K562 (cell line): ENCODE measurements at regions not wholly inside any gene's neighbourhood (a gene's known extent, or its start where the extent isn't known, plus 50 kb on each side); places are given as distances from the start of the nearest gene placed in this dataset.

Experiments used
- ATAC-seq: fragments of 200-7000 bp; cut with Tn5 transposase; 3 replicates; pipeline ENCODE4 v1.9.1; 2020; ENCODE audit warnings: moderate library complexity
- BruUV-seq: library from RNA; stranded (reverse); fragments of 400-500 nt; replicated peaks from 2 replicates; lab custom pipeline; 2021; lab: Mats Ljungman, UMichigan
- CTCF ChIA-PET: fragments of 300-600 bp; formaldehyde crosslinking; extraction: SDS; loops from one replicate; lab custom pipeline; 2021; ENCODE audit warnings: low intra/inter-chr PET ratio; lab: Yijun Ruan, JAX
- POLR2A ChIA-PET: fragments of 300-600, 350-650 bp; sonication (Branson Sonifier 250); formaldehyde crosslinking; extraction: SDS; loops from one replicate; lab custom pipeline; 2021; ENCODE audit warnings: antibody characterized with exemption, inconsistent platforms; lab: Yijun Ruan, JAX
- DNase-seq, 4 experiments: peaks; one replicate each; pipeline versions ENCODE4 v3.0.0 to v3.0.0-alpha.2; 2011 to 2018; ENCODE audit warnings: low spot score in 3 of 4, mixed read lengths in 3 of 4; ENCODE audit errors: extremely low read depth in 1 of 4
- FAIRE-seq: peaks from 2 replicates; lab custom pipeline; 2011; peaks lifted over from hg19 to GRCh38; lab: Jason Lieb, UNC
- H2AFZ ChIP-seq: 2 replicates; pipeline ENCODE4 v1.6.0; 2011; ENCODE audit warnings: low read depth, low read length, control low read depth, inconsistent platforms
- H3K27ac ChIP-seq: fragments of 200-600 bp; 3 replicates; pipeline ENCODE4 v1.8.0; 2011; ENCODE audit warnings: low read depth, mild to moderate bottlenecking, control low read depth, inconsistent platforms, low read length, moderate library complexity, mixed read lengths; ENCODE audit errors: extremely low read depth
- H3K27me3 ChIP-seq, 2 experiments: fragments of 300-600 bp in 1 of 2; 2 replicates in 1 of 2; 3 replicates in 1 of 2; pipeline versions ENCODE4 v1.6.0 to v1.8.0; 2011; ENCODE audit warnings: inconsistent platforms in 2 of 2, low read length in 2 of 2, mild to moderate bottlenecking in 1 of 2, mixed read lengths in 1 of 2, moderate library complexity in 1 of 2; ENCODE audit not compliant: control insufficient read depth in 2 of 2, insufficient read depth in 2 of 2
- H3K36me3 ChIP-seq: fragments of 300-600 bp; 3 replicates; pipeline ENCODE4 v1.8.0; 2011; ENCODE audit warnings: mild to moderate bottlenecking, low read length, inconsistent platforms; ENCODE audit not compliant: control insufficient read depth, insufficient read depth
- H3K4me1 ChIP-seq, 2 experiments: fragments of 200-600 bp in 1 of 2; replicated peaks in 1 of 2; 2 replicates in 1 of 2; 3 replicates in 1 of 2; pipeline versions ENCODE4 v1.5.1 to v1.8.0; 2011; ENCODE audit warnings: inconsistent platforms in 2 of 2, low read length in 2 of 2, mild to moderate bottlenecking in 1 of 2, mixed read lengths in 1 of 2, moderate library complexity in 1 of 2; ENCODE audit not compliant: control insufficient read depth in 2 of 2, insufficient read depth in 2 of 2
- H3K4me2 ChIP-seq: 2 replicates; pipeline ENCODE4 v1.6.1; 2011; ENCODE audit warnings: low read length, control low read depth, inconsistent platforms, mixed read lengths; ENCODE audit not compliant: insufficient read depth
- H3K4me3 ChIP-seq: fragments of 200-600 bp; sonication (generic), shearing (Covaris generic); 2 replicates; pipeline ENCODE4 v1.5.1; 2016; ENCODE audit warnings: control low read depth, inconsistent platforms
- H3K79me2 ChIP-seq: fragments of 200-600 bp; 3 replicates; pipeline ENCODE4 v1.8.0; 2011; ENCODE audit warnings: low read length, inconsistent platforms; ENCODE audit not compliant: control insufficient read depth, insufficient read depth
- H3K9ac ChIP-seq, 2 experiments: 2 replicates each; pipeline versions ENCODE4 v1.6.0 to v1.6.1; 2011; ENCODE audit warnings: low read depth in 2 of 2, low read length in 2 of 2, control low read depth in 1 of 2, inconsistent platforms in 1 of 2, mild to moderate bottlenecking in 1 of 2, mixed read lengths in 1 of 2; ENCODE audit not compliant: insufficient read depth in 1 of 2
- H3K9me1 ChIP-seq: one replicate; pipeline ENCODE4 v1.6.0; 2011; ENCODE audit warnings: inconsistent platforms, mild to moderate bottlenecking, low read length, moderate library complexity; ENCODE audit not compliant: control insufficient read depth, insufficient read depth
- H3K9me3 ChIP-seq: replicated peaks from 2 replicates; pipeline ENCODE4 v1.5.1; 2011; ENCODE audit warnings: low read depth, low read length, inconsistent platforms; ENCODE audit not compliant: control insufficient read depth, insufficient read depth
- H4K20me1 ChIP-seq: replicated peaks from 2 replicates; pipeline ENCODE4 v1.6.1; 2011; ENCODE audit warnings: low read length, inconsistent platforms, mixed read lengths; ENCODE audit not compliant: control insufficient read depth, insufficient read depth
- CBFA2T2 ChIP-seq: fragments of 450-650 bp; conservative IDR thresholded peaks from 2 replicates; pipeline ENCODE4 v1.6.1; 2017; ENCODE audit warnings: mild to moderate bottlenecking
- CBFA2T3 ChIP-seq: fragments of 450-650 bp; IDR thresholded peaks from 2 replicates; pipeline ENCODE4 v1.6.1; 2017
- CBX1 ChIP-seq: sonication (generic); IDR thresholded peaks from 2 replicates; pipeline ENCODE4 v1.6.1; 2016; ENCODE audit warnings: antibody characterized with exemption, low read depth, mild to moderate bottlenecking
- DMBX1 ChIP-seq: fragments of 250-450 bp; sonication (Bioruptor Pico); IDR thresholded peaks from 2 replicates; pipeline ENCODE4 v1.8.0; 2022; ENCODE audit warnings: inconsistent platforms, mild to moderate bottlenecking, moderate library complexity, borderline replicate concordance
- E2F6 ChIP-seq, 2 experiments: IDR thresholded peaks; 2 replicates each; pipeline ENCODE4 v1.6.1; 2011; ENCODE audit warnings: borderline replicate concordance in 1 of 2, control low read depth in 1 of 2, low read depth in 1 of 2, low read length in 1 of 2, mild to moderate bottlenecking in 1 of 2, mixed read lengths in 1 of 2, moderate library complexity in 1 of 2; ENCODE audit not compliant: insufficient read depth in 1 of 2, insufficient read length in 1 of 2, poor library complexity in 1 of 2, severe bottlenecking in 1 of 2; ENCODE audit errors: extremely low read depth in 1 of 2
- FOXA3 ChIP-seq, 2 experiments: fragments of 450-650 bp in 1 of 2; sonication (generic) in 1 of 2; formaldehyde crosslinking; IDR thresholded peaks in 1 of 2; conservative IDR thresholded peaks in 1 of 2; 2 replicates each; pipeline versions ENCODE4 v1.4.0 to v1.8.0; 2020 to 2022; ENCODE audit warnings: mild to moderate bottlenecking in 2 of 2, missing genetic modification reagents in 1 of 2
- FOXJ2 ChIP-seq: fragments of 200-800 bp; sonication (Bioruptor generic); IDR thresholded peaks from 2 replicates; pipeline ENCODE4 v1.6.1; 2016; ENCODE audit warnings: missing genetic modification characterization, missing compliant biosample characterization
- FOXK1 ChIP-seq: sonication (generic); formaldehyde crosslinking; IDR thresholded peaks from 2 replicates; pipeline ENCODE4 v1.8.0; 2022; ENCODE audit warnings: missing genetic modification reagents, mild to moderate bottlenecking, borderline replicate concordance
- GATA2 ChIP-seq: sonication (generic); formaldehyde crosslinking; IDR thresholded peaks from 2 replicates; pipeline ENCODE4 v1.4.0; 2020; ENCODE audit warnings: mild to moderate bottlenecking, missing genetic modification reagents
- MTA2 ChIP-seq: fragments of 450-650 bp; IDR thresholded peaks from 2 replicates; pipeline ENCODE4 v1.6.1; 2016; ENCODE audit warnings: low read depth
- NCOR1 ChIP-seq: fragments of 450-650 bp; IDR thresholded peaks from 2 replicates; pipeline ENCODE4 v1.6.1; 2016; ENCODE audit warnings: mild to moderate bottlenecking, moderate library complexity
- POLR3G ChIP-seq: IDR thresholded peaks from 2 replicates; pipeline ENCODE4 v1.6.1; 2011; ENCODE audit not compliant: insufficient read length, insufficient replicate concordance; ENCODE audit errors: extremely low read depth
- PRPF4 ChIP-seq: fragments of 200-400 bp; formaldehyde crosslinking; IDR thresholded peaks from one replicate; pipeline ENCODE4 v1.6.1; 2017; ENCODE audit warnings: low read length, low read depth, mild to moderate bottlenecking; ENCODE audit not compliant: insufficient read depth, poor library complexity, severe bottlenecking
- PTBP1 ChIP-seq: fragments of 200-400 bp; formaldehyde crosslinking; IDR thresholded peaks from 2 replicates; pipeline ENCODE4 v1.6.1; 2017; ENCODE audit warnings: low read depth, low read length
- STAT5A ChIP-seq: IDR thresholded peaks from 2 replicates; pipeline ENCODE4 v1.6.1; 2012; ENCODE audit warnings: low read length, inconsistent platforms, borderline replicate concordance
- TAL1 ChIP-seq: fragments of 450-650 bp; IDR thresholded peaks from 2 replicates; pipeline ENCODE4 v1.6.1; 2016; ENCODE audit warnings: mild to moderate bottlenecking
- TCF3 ChIP-seq: sonication (generic); formaldehyde crosslinking; IDR thresholded peaks from 2 replicates; pipeline ENCODE4 v1.4.0; 2020; ENCODE audit warnings: mild to moderate bottlenecking, missing genetic modification reagents
- TEAD4 ChIP-seq, 2 experiments: sonication (generic) in 1 of 2; formaldehyde crosslinking in 1 of 2; IDR thresholded peaks; 2 replicates each; pipeline versions ENCODE4 v1.6.1 to v1.8.0; 2012 to 2022; ENCODE audit warnings: borderline replicate concordance in 1 of 2, inconsistent platforms in 1 of 2, low read length in 1 of 2, mild to moderate bottlenecking in 1 of 2, missing genetic modification reagents in 1 of 2
- ZNF274 ChIP-seq: IDR thresholded peaks from 2 replicates; pipeline ENCODE4 v1.6.1; 2011; ENCODE audit warnings: low read depth, mild to moderate bottlenecking, low read length, moderate library complexity, borderline replicate concordance
- WGBS: fragments of 100-300 bp; shearing (Covaris generic); methylation state at CpG from one replicate; pipeline ENCODE4 v1.1.6; 2016; ENCODE audit warnings: low coverage, mixed read lengths; ENCODE audit not compliant: insufficient coverage; ENCODE audit errors: missing lambda C conversion rate; 5-methylcytosine and 5-hydroxymethylcytosine counted together
- in situ Hi-C: fragments of 300-500 bp; cut with MboI; formaldehyde crosslinking; loops from 4 replicates; pipeline ENCODE4 v1.15.0; 2018; ENCODE audit warnings: inconsistent platforms, mixed read lengths
- intact Hi-C: fragments of 100-400 bp; cut with micrococcal nuclease; formaldehyde crosslinking; loops from 2 replicates; pipeline ENCODE4 v1.14.2; 2022
- TF ChIP-seq, protein P1 (sequence below): fragments of 200-800 bp; sonication (Bioruptor generic); IDR thresholded peaks from 2 replicates; pipeline ENCODE4 v1.6.1; 2017; ENCODE audit warnings: missing genetic modification characterization, missing compliant biosample characterization

DNA sequence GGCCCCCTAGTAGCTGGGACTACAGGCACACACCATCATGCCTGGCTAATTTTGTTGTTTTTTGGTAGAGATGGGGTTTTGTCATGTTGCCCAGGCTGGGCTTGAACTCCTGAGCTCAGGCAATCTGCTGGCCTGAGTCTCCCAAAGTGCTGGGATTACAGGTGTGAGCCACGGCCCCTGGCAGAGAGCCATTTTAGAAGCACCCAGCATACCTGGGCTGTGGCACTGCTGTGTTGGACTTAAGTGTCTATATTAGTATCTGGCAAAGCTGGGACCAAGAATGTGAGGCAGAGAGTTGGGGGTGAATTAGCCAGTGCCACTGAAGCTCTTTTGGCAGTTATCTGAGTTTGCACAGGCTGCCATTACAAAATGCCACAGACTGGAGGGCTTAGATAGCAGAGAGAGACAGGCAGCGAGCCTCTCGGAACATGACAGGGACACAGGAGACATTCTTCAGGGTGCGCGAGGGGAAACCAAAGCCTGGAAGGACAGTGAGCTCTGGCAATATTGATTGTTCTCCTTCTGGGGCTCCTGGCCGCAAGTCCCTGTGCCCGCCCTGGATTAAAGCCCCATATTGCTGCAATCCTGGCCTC lies 87.7 kb upstream of the ALX4 start:
- H3K27me3 ChIP-seq: peaks cover 10 to 25% of the 10 kb centered on the region in 2 experiments; a peak in 4 of 5 replicates
- H3K9me3 ChIP-seq: no peaks in the 10 kb centered on the region
- no peak overlapping the region for H3K4me3 ChIP-seq
- CTCF ChIA-PET: no interaction called here
- no peaks in the 10 kb centered on the region for H3K36me3 ChIP-seq
- no peaks in the 10 kb centered on the region for H3K9me1 ChIP-seq
- no peaks in the 10 kb centered on the region for H3K79me2 ChIP-seq
- ATAC-seq (peak; percentile 47; the same call in 2 of the 3 replicates), FAIRE-seq (no peak), DNase-seq (peak in 2 of 4 experiments; percentile 15 to 23)
- no peak overlapping the region for H3K27ac ChIP-seq
- WGBS: 3% methylated on average over 7 of the region's 7 CpGs
- intact Hi-C loops: no loop called here
- H4K20me1 ChIP-seq: no peaks in the 10 kb centered on the region
- 0 out of 4 replicates have a peak overlapping the region, but pooled peaks of 1 of the 2 experiments have one; percentile 26 for H3K9ac ChIP-seq
- H3K4me2 ChIP-seq: peak overlapping the region; percentile 6; the same call in 1 of the 2 replicates
- in situ Hi-C loops: no loop called here
- peaks cover 0 to 11% of the 10 kb centered on the region in 2 experiments; a peak in 2 of 5 replicates for H3K4me1 ChIP-seq
- POLR2A ChIA-PET: interaction anchor here (1.0 to 1.2 kb wide), 2 partner anchors 9 to 28 kb away, joined by 3 to 4 read pairs; no protein-coding TSS in a partner anchor
- BruUV-seq: no TSS peak
- no peak overlapping the region for H2AFZ ChIP-seq
- TF ChIP-seq CBFA2T3 (peak; percentile 73), DMBX1 (no peak), CBX1 (no peak), MTA2 (peak; percentile 46; the same call in 1 of the 2 replicates), ZNF274 (no peak), GATA2 (CRISPR knock-in tag) (peak; percentile 60; the same call in 1 of the 2 replicates), STAT5A (peak; percentile 14; the same call in 1 of the 2 replicates), FOXK1 (CRISPR knock-in tag) (no peak), FOXA3 (CRISPR knock-in tag; conservative IDR thresholded peaks at IDR 0.05 in 1 of 2, IDR thresholded peaks at IDR 0.05 in 1 of 2) (peak; percentile 84 to 95), TAL1 (peak; percentile 75), FOXJ2 (tag) (no peak), PRPF4 (no peak), POLR3G (no peak), TEAD4 (IDR thresholded peaks at IDR 0.05; ENCODE audit: low read length) (peak; percentile 68), TEAD4 (CRISPR knock-in tag; IDR thresholded peaks at IDR 0.05; ENCODE audit: borderline replicate concordance) (no peak), PTBP1 (no peak), TCF3 (peak; percentile 86), E2F6 (IDR thresholded peaks at IDR 0.05; ENCODE audit: borderline replicate concordance in 1 of 2, extremely low read depth in 1 of 2, insufficient read depth in 1 of 2, insufficient read length in 1 of 2, low read depth in 1 of 2, low read length in 1 of 2, poor library complexity in 1 of 2, severe bottlenecking in 1 of 2) (no peak), NCOR1 (peak; percentile 47), CBFA2T2 (peak; percentile 61)
- TF ChIP-seq, protein P1, sequence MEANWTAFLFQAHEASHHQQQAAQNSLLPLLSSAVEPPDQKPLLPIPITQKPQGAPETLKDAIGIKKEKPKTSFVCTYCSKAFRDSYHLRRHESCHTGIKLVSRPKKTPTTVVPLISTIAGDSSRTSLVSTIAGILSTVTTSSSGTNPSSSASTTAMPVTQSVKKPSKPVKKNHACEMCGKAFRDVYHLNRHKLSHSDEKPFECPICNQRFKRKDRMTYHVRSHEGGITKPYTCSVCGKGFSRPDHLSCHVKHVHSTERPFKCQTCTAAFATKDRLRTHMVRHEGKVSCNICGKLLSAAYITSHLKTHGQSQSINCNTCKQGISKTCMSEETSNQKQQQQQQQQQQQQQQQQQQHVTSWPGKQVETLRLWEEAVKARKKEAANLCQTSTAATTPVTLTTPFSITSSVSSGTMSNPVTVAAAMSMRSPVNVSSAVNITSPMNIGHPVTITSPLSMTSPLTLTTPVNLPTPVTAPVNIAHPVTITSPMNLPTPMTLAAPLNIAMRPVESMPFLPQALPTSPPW (CRISPR knock-in tag): no peak
